Fibroblast of the aortic adventitia (primary cell): ENCODE measurements at regions not wholly inside any gene's neighbourhood (a gene's known extent, or its start where the extent isn't known, plus 50 kb on each side); places are given as distances from the start of the nearest gene placed in this dataset.

ENCODE experiments used
- DNase-seq: peaks from one replicate; pipeline ENCODE4 v3.0.0-alpha.2; 2010; ENCODE audit warnings: low read depth
- H3K4me3 ChIP-seq: 2 replicates; pipeline ENCODE4 v1.5.1; 2011; ENCODE audit warnings: low read depth, mild to moderate bottlenecking, control low read depth, low read length, moderate library complexity
- CTCF ChIP-seq: IDR thresholded peaks from 2 replicates; pipeline ENCODE4 v1.5.1; 2011; ENCODE audit warnings: mild to moderate bottlenecking, low read length, control low read depth, inconsistent platforms; ENCODE audit not compliant: insufficient read depth

- H3K4me3 ChIP-seq = no peak overlapping the region
- DNase-seq = no peak
- TF ChIP-seq CTCF = no peak
Observed at GRCh38 chr18:45334191-45334590, 281.1 kb upstream of the SLC14A2 start.

GRCh38 chr18:45335282-45336043 is 279.8 kb upstream of the SLC14A2 start:
- no peak for TF ChIP-seq CTCF
- H3K4me3 ChIP-seq = no peak overlapping the region
- DNase-seq = peak; percentile 50

GRCh38 chr18:45336448-45336847 is 278.8 kb upstream of the SLC14A2 start:
- no peak overlapping the region for H3K4me3 ChIP-seq
- DNase-seq = no peak
- TF ChIP-seq CTCF = no peak

- TF ChIP-seq CTCF = no peak
- no peak for DNase-seq
- no peak overlapping the region for H3K4me3 ChIP-seq
Observed at GRCh38 chr18:45337477-45337876, 277.8 kb upstream of the SLC14A2 start.

GRCh38 chr18:45339810-45340550 is 275.3 kb upstream of the SLC14A2 start:
- H3K4me3 ChIP-seq = no peak overlapping the region
- TF ChIP-seq CTCF = no peak
- DNase-seq = no peak

- TF ChIP-seq CTCF = no peak
- DNase-seq = no peak
- H3K4me3 ChIP-seq = no peak overlapping the region
Observed at GRCh38 chr18:45340884-45341283, 274.4 kb upstream of the SLC14A2 start.

- H3K4me3 ChIP-seq = no peak overlapping the region
- peak; percentile 11 for TF ChIP-seq CTCF
- DNase-seq = no peak
Observed at GRCh38 chr18:45341454-45341853, 273.8 kb upstream of the SLC14A2 start.
